ENCODE measurements at regions not wholly inside any gene's neighbourhood (a gene's known extent, or its start where the extent isn't known, plus 50 kb on each side); places are given as distances from the start of the nearest gene placed in this dataset.

GRCh38 chr1:227432981-227433380 is 114.7 kb upstream of the CDC42BPA start:
- TF ChIP-seq CTCF (IDR thresholded peaks at IDR 0.05; ENCODE audit: low read depth, low read length): no peak
- no peak for TF ChIP-seq EZH2phosphoT487 (IDR thresholded peaks at IDR 0.05; ENCODE audit: low read depth)
